HG02840 (cell line): ENCODE measurements at regions not wholly inside any gene's neighbourhood (a gene's known extent, or its start where the extent isn't known, plus 50 kb on each side); places are given as distances from the start of the nearest gene placed in this dataset.
"Not testable (repeated sequence)": the region's sequence is repeated elsewhere in the genome, so short reads cannot be mapped to it uniquely, and the experiment has no call there.

Experiments
- ATAC-seq: cut with Tn5 transposase; IDR thresholded peaks from one replicate; pipeline ENCODE4 v1.9.1; 2021; ENCODE audit warnings: mild to moderate bottlenecking, moderate library complexity, moderate number of reproducible peaks; ENCODE audit not compliant: unreplicated experiment, low FRiP score

DNA sequence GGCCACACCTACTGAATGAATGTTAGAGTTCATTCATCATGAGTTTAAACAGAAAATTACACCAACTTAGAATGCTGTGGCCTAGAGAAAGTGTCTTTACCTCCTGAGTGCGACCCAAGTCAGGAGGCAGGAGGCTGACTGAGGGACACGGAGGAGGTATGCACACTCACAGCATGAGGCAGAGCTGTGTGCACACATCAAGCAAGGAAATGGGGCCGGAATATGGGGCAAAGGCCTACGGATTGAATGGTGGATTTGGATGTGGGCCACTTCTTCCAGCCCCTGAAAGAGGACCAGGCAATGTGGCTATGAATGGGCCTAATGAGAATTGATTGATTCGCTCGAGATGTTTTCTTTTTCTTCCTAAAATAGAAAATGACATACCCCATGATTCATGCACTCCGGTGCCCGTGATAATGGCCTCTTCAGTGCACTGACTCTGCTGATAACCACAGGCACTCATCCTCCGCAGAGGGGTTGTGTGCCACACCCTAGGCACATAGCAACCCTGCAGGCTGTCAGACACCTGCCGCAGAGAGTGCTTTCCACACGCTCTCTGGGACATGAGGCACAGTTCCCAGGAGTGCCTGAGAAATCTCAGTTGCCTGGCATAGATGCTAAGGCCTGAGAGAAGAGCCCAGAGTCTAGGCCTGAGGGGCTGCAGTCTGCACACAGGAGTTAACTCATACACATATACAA lies 155.5 kb downstream of the GLUL start:
- ATAC-seq = no peak

DNA sequence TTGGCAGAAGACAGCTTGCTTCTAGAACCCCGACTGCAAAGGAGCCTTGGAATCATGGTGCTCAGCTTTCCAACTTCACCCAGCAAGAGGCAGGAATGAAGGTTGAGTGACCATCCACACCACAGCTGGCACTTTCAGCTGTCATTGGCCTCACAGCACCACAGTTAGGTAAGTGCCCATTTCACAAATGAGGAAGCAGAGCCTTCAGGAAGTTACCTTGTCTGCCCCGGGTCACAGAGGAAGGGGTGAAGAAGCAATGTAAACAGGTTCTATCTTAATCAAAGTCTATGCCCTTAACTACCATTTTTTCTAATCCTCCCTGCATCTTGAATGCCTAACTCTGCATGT lies 156.0 kb downstream of the GLUL start:
- no peak for ATAC-seq

DNA sequence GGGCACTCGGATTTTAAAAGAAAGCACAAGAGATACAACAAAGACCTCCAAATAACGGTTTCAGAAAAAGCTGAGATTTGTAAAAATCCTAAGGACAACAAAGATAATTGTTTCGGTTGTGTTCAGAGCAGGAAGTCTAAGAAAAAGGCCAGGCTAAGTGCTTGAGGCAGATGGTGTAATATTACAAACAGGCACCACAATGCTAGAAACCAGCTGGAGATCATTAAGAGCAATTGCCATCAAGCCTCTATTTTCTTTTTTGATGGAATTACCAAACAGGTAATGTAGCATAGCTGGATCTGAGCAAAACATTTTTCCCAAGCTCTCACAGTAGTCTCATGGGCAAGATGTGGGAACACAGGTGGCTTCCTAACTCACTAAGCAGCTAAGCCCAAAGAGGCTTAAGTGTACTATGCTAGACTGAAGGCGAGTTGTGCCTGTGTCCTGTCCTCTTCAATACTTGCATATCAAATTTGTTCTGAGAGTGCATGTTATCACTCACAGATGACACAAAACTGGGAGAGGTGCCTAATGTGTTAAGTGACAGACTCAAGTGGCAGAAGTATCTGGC lies 161.6 kb downstream of the GLUL start:
- ATAC-seq = no peak

DNA sequence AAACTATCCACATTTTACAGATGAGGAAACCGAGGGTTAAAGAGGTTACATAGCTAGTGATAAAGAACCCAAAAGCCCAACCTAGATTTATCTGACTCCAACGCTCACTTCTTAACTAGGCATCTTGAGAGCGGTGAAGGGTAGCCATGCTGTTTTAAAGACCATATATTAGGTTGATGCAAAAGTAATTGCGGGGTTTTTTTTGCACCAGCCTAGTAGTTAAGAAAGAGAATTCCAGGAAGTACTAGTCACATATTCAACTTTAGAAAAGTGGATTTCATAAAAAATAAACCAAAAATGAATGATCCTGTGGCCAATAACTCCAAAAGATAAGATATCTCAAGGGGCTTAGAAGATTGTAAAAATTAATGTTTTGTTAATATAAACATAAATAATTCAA lies 162.1 kb downstream of the GLUL start:
- ATAC-seq = no peak

DNA sequence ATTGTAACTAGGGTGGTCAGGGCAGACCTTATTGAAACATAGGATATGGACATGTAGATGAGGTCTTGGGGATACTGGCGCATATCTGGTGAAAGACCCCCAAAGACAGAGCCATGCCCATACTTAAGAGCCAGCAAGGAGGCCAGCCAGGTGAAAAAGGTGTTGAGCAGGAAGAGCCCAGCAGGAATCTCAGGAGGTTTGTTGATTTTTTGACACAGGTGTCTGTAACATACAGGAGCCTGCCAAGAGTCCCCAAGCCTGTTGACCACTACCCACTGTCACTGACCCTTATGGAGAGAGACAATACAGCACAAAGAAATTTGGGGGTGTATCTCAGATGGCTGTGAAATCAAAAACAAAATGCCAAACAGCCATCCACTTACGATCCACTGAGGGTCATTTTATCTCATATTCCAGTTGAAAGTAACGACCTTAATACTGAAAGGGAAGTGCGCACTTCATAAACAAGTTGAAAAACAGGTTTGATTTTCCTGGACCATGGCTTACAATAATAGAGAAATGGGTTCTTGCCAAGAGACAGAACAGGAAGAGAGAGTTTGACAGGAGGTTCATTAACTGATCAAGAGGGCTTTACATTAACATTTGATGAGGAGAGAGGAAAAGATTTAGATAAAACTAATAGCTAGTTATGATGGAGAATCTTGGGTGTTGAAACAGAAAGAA lies 163.6 kb downstream of the GLUL start:
- ATAC-seq = no peak

DNA sequence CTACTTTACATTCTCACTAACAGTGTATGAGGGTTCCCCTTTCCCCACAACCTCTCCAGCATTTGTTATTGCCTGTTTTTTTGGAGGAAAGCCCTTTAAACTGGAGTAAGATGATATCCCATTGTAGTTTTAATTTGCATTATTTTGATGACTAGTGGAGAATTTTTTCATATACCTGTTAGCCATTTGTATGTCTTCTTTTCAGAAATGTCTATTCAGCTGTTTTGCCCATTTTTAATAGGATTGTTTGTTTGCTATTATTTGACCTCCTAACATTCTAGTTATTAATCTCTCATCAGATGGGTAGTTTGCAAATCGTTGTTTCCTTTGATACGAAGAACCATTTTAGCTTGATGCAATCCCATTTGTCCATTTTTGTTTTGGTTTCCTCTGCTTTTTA lies 165.0 kb downstream of the GLUL start:
- ATAC-seq = no peak

DNA sequence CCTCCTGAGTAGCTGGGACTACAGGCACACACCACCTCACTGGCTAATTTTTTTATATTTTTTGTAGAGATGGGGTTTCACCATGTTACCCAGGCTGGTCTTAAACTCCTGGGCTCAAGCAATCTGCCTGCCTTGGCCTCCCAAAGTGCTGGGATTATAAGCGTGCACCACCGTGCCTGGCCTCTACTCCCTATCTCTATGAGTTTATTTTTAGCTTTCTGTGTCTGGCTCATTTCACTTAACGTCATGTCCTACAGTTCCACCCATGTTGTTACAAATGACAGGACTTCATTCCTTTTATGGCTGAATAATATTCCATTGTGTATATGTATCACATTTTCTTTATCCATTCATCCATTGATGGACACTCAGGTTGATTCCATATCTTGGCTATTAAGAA lies 164.2 kb upstream of the ZNF648 start:
- ATAC-seq = not testable (repeated sequence)

DNA sequence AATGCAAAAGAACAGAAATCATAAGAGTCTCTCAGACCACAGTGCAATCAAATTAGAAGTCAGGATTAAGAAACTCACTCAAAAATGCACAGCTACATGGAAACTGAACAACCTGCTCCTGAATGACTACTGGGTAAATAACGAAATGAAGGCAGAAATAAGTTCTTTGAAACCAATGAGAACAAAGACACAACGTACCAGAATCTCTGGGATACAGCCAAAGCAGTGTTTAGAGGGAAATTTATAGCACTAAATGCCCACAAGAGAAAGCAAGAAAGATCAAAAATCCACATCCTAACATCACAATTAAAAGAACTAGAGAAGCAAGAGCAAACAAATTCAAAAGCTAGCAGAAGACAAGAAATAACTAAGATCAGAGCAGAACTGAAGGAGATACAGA lies 160.5 kb upstream of the ZNF648 start:
- not testable (repeated sequence) for ATAC-seq

DNA sequence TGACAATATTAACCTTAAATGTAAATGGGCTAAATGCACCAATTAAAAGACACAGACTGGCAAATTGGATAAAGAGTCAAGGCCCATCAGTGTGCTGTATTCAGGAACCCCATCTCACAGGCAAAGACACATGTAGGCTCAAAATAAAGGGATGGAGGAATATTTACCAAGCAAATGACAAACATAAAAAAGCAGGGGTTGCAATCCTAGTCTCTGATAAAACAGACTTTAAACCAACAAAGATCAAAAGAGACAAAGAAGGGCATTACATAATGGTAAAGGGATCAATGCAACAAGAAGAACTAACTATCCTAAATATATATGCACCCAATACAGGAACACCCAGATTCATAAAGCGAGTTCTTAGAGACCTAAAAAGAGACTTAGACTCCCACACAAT lies 159.9 kb upstream of the ZNF648 start:
- ATAC-seq = not testable (repeated sequence)

DNA sequence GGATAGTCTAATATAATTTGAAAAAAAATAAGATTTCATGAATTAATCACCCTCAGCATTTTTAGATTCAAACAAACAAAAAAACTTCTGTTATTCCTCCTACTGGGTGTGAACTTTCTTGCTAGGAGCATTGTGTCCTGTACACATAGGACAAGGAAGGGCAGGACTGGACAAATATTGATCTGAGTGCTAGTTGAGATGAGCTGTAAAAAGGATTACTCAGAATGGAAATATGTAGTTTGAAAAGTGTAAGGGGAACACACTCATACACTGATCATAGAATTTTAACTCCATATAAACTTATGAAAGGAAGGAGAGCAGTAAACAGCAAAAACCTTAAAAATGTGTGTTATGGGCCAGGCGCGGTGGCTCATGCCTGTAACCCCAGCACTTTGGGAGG lies 156.5 kb upstream of the ZNF648 start:
- no peak for ATAC-seq

DNA sequence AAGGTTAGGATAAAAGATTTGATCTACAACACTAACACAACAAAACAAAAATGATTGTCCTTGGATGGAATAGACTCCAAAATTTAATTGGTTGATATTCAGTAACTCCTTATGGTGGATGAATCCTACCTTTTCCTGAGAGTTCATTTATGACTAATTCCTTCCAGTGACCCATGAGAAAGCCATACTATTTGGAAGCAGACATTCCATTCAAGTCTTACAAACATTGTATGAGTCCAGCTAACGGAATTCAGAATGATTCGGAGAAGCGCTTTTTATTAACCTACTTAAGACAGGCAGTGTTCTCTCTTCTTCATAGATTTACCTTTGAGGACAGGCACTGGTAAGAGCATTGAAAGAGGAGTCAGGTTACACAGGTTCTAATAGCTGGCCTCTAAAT lies 155.6 kb upstream of the ZNF648 start:
- no peak for ATAC-seq

DNA sequence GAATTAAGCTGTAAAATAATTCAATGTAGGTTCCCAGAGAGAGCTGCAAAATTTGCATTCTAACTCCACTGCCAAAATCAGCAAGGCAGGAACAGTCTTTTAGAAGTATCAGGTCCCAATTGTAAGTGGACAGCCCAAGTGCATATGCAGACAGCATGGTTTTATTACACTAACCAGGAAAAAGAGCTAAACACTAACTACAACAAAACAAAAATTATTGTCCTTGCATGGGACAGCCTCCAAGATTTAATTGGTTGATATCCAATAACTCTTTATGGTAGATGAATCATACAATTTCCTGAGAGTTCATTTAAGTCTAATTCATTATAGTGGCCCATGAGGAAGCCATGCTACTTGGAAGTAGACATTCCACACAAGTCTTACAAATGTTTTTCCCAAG lies 154.3 kb upstream of the ZNF648 start:
- no peak for ATAC-seq

DNA sequence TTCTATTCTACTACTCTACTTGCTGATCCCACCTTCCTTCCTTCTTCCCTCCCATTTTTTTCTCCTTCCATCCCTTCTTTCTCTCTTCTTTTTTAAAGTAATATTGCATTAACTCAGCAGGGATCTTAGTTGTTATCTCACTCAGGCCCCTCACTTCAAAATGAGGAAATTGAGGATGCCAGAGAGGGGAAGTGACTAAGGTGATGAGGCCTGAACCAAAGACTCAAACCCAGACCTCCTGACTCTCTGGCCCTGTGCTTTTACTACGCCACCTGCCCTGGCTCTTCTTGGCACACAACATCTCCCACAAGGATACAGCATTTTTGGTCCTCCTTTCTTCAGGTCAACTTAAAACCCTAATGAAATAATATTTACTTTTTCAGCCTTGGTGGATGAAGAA lies 151.7 kb upstream of the ZNF648 start:
- no peak for ATAC-seq

DNA sequence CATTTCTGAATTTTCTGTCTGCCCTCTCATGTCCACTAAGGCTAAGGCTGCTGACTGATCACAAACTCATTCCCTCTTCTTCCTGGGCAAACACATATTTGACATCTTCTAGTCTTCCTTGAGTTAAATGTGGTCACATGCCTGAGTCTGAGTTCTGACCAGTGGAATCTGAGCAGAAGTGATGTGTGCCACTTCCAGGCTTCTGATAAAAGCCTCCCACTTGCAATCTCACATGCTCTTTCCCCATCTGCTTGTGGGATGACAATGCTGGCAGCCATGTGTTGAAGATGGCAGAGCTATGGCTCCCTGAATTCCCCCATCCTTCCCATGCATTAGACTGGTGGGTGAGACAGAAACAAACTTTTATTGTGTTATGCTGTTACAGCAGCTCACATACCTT lies 149.9 kb upstream of the ZNF648 start:
- ATAC-seq = no peak

DNA sequence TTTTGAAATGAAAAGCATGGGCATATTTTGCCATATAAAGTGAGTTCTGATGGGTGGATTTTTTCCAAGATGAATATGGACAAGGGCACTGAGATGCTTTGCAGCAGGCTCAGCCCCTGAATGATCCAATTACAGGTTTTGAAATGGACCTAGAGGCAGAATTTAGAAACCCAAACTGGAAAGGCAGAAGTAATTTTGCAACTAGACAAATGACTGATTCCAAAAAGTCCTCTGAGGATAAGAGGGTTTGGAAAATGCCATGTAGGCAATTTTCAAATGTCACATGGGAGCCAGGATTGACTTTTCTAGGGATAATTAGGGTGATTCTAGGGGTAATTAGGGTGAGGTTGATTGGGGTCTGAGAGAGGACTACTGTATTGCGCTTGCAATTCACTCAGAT lies 148.9 kb upstream of the ZNF648 start:
- ATAC-seq = no peak

DNA sequence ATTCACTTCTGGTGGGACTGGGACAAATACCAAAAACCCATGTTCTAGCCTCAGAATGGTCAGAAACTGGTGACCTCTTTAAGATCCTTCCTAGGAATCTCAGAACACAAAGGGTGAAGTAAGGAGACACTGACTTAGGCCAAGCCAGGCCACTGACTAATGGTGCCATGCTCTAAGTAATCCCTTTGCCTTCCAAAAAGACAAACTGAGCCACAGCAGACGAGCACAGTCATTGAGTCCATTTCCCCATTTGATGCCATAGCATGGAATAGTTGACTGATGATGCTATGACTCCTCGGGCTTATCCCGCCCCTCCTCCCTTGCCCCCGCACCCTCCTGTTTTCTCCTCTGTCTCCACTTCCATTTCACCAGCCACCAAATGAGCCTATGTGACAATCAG lies 145.8 kb upstream of the ZNF648 start:
- no peak for ATAC-seq

DNA sequence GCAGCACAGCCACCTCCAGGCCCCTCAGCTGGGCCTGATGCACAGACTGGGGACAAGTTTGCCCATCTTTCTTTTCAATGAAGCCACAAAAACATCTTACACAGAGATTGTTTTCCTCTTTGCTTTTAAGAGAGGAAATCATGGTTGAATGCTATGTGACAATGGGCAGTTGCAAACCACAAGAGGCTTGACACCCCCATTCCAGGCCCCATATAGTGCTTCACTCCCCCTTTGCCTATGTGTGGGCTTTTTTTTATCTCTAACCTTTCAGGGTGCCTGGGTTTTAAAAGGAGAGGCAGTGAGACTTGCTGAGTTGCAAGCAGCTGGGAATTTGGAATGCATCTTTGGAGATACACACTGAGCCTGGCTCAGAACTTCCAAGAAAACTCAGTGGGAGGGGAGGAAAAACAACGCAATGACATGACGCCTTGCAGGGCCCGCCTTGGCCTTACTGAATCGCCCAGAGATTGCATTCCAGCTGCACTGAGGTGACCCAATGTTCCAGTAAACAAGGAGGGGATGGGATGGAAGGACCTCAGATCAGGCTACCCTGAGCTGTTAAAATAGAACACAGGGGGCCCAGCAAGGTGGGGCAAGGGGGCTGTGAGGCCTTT lies 145.2 kb upstream of the ZNF648 start:
- ATAC-seq = no peak

DNA sequence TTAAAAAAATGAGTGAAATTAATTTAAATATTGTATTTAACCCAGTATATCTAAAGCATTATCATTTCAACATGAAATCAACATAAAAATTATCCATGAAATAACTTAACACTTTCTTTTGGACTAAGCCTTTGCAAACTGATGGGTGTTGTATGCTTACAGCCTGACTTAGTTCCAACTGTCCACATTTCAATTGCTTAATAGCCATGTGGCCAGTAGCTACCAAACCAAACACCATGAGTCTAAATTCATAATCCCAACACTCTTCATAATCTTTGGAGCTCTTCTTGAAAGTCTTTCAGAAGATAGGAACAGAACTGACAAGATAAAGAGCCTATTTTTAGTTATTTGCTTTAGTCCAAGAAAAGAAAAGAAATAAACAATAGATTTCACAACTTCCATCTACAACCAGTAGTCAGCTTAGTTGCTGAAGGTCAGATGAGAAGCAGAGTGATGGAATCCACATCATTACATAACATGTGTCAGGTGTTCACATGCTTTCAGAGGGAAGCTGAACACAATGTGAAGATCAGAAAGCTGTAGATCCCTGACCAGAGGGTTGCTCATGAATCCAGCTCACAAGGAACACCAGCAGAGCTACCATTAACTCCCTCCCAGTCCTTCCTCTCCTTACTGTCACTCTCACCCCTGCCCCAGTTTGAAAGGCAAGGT lies 144.0 kb upstream of the ZNF648 start:
- no peak for ATAC-seq

DNA sequence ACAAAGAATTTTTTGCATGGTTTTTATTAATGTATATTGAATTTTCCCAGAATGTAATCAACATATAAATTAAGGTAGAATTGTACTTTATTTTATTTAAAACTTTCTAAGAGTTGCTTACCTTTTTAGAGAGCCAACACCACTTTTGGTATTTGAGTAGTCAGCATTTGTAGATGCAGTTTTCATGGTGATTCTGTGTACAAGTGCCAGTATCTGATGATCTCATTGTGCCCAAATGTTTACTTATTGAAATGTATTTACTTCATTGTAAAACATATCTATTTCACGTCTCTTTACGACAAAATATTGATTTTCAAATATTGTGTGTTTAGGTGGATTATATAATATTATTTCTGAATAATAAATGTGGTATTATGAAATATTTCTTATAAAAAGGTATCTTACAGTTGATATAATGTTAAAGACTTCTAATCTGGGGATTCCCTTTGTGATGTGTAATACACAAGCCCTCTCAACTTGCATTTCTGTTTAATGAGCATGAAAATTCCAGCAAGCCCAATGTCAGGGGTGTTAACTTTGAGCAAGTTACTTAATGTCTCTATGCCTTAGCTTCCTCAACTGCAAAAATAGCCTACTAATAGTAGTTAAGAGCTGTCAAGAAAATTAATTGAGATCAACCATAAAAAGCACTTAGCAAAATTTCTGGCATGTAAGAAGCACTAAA lies 141.8 kb upstream of the ZNF648 start:
- no peak for ATAC-seq

DNA sequence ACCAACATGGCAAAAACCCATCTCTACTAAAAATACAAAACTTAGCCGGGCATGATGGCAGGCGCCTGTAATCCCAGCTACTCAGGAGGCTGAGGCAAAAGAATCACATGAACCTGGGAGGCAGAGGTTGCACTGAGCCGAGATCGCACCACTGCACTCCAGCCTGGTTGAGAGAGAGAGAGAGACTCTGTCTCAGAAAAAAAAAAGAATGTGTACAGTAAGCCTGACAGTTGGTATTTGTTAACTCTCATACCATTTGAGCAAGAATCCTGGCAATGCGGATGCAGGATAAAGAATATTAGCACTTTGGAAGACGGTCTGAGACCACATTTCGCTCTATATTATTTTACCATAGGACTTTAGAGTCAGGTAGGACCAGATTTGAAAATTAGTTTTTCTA lies 140.0 kb upstream of the ZNF648 start:
- ATAC-seq = not testable (repeated sequence)
